NCI-H1417 treated with DMSO at 0.1 percent for 48 hours (cell line): ENCODE measurements at regions not wholly inside any gene's neighbourhood (a gene's known extent, or its start where the extent isn't known, plus 50 kb on each side); places are given as distances from the start of the nearest gene placed in this dataset.
"Not testable (repeated sequence)": the region's sequence is repeated elsewhere in the genome, so short reads cannot be mapped to it uniquely, and the experiment has no call there.

ENCODE experiments used
- DNase-seq: peaks from one replicate; lab custom pipeline; 2025; lab: John Stamatoyannopoulos, UW

DNA sequence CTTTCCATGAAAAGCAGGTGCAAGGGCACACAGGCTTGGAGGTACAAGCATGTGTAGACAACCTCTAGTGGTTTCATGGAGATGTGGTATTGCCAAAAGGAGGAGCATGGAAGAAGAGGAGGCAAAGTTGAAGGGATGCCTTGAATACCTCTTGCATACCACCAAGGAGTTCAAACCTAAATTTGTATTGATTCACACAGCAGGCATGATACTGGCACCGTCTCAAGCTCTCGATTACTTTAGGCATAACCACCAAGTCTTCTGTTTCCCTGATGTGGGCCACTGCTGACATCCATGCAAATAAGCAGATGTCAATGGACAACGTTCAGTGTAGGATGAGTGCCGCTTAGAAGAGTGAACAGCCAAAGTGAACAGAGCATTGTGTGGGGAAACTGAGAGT lies 87.1 kb downstream of the SCN11A start:
- no peak for DNase-seq

- DNase-seq = no peak
Observed at GRCh38 chr3:38964204-38964603, 87.5 kb downstream of the SCN11A start.

GRCh38 chr3:38960953-38961622 lies 90.7 kb downstream of the SCN11A start:
- no peak for DNase-seq

GRCh38 chr3:38960042-38960622 lies 91.6 kb downstream of the SCN11A start:
- no peak for DNase-seq

- DNase-seq = no peak
Observed at GRCh38 chr3:38958026-38958720, 93.6 kb downstream of the SCN11A start.

DNA sequence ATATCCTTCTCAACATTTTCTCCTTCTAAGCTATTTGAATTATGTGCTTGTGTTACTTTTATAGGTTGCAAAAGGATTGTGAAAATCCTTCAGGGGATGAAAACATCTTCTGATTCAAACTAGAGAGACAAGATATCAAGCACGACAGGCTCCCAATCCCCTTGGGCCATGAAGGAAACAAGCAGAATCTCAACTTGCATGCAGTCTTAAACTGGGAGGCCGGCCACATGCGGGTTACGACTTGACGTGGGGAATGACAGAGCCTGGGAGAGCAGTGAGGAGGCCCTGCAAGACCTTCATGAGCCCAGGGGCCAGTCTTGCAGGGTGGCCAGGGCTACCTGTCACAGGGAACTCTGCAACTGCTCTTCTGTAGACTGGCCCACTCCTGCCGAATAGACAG lies 94.4 kb downstream of the SCN11A start:
- no peak for DNase-seq

DNA sequence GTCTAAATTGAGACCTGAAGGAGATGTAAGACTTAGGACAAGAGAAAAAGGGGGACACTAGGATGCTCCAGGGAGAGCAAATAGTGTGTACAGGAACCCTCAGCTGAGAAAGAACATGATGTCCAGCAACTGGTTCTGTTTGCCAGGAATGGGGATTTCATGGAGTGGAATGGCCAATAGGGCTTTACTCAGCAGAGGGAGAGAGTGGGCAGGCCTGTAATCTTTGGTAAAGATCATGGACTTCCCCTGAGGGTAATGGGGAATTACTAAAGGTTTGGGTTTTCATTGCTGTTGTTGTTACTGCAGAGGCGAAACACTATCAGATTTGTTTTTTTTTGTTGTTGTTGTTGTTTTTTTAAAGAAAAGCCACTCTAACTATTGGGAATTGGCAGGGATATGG lies 99.0 kb downstream of the SCN11A start:
- no peak for DNase-seq

DNA sequence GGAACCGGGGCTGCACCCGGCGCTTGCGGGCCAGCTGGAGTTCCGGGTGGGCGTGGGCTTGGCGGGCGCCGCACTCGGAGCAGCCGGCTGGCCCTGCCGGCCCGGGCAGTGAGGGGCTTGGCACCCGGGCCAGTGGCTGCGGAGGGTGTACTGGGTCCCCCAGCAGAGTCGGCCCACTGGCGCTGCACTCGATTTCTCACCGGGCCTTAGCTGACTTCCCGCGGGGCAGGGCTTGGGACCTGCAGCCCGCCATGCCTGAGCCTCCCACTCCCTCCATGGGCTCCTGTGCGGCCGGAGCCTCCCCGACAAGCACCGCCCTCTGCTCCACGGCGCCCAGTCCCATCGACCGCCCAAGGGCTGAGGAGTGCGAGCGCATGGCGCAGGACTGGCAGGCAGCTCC lies 100.6 kb downstream of the SCN11A start:
- not testable (repeated sequence) for DNase-seq

- DNase-seq = no peak
Observed at GRCh38 chr3:38950581-38950980, 101.2 kb downstream of the SCN11A start.

DNA sequence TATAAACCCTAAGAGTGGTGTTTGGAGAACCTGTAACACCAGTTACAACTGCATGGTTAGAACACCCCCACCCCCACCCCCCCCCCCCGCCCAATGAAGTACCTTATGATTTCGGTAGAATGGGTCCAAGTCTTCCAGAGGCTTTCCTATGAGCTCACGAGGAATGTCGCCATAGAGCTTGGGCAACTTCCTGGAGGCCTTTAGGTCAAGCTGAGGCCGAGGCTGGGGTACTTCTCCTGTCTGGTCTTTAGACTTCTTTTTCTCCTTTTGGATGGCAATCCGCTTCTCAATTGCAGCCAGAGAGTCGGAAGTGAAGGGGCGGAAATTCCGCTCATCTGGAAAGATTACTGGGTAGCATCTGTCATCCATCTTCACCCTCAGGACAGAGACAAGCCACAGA lies 101.8 kb downstream of the SCN11A start:
- DNase-seq = no peak

DNA sequence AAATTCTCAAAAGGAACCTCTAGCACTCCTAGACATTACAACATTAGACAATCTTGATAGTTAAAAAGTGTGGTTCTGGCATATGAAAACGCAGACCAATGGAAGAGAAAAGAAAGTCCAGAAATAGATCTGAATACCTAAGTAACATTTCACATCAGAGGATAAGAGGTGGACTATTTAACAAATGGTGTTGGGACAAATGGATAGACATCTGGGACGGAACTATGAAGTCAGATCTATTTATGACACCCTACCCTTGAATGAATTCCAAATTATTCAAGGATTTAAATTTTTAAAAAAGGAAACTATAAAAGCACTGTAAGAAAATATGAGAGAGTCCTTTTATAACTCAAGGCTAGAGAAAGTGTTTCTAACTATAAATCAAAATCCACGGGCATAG lies 111.3 kb downstream of the SCN11A start:
- DNase-seq = no peak

DNA sequence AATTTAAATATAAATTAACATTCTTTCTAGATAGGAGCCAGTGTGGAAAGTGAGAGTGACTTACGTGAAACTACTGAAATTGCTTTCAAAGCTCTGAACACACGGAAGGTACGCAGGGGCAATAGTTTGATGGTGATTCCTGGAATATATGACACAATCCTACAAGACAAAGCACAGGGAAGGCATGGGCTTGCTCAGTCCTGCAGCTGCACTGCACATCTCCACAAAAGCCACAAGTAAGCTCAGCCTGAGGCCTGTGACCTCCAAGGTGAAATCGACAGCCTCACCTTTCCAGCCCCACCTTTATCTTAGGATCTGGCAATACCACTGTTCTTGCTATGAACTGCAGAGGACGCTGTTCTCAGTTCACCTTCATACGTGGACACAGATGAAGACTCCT lies 109.3 kb upstream of the SCN10A start:
- no peak for DNase-seq

DNA sequence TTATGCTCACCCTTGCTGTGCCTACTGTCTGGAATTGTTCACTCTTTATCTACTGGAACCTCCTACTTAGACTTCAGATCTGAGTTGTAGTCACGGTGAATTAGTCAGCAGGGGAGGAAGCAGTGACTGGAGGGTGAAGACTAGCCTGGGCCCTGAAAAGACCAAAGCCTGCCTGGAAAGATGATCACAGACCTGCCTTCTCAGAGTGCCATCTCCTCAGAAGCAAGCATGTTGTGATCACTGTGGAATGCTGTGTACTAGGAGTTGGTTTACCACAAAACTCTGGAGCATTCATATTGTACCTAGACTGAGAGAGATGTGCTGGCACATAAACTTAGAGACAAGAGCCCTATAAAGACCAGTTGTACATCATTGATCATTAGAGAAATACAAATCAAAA lies 100.7 kb upstream of the SCN10A start:
- no peak for DNase-seq

DNA sequence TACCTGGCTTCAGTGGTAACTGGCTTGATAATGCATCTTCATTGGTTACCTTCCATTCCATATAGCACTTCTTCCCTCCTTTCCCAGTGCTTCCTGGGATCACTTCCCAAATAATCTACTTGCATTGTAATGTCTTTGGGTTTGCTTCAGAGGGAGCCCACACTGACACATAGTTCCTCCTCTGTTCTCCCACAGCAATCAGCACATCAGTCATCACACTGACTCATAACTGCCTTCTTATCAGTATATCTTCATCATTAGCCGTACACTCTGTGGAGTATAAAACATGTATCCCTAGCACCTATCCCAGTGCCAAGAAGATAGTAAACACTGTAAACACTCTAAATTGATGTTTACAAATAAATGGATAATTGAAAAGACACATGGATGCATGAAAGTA lies 91.4 kb upstream of the SCN10A start:
- DNase-seq = no peak

GRCh38 chr3:38890426-38890825 lies 74.4 kb upstream of the SCN10A start:
- DNase-seq = no peak

DNA sequence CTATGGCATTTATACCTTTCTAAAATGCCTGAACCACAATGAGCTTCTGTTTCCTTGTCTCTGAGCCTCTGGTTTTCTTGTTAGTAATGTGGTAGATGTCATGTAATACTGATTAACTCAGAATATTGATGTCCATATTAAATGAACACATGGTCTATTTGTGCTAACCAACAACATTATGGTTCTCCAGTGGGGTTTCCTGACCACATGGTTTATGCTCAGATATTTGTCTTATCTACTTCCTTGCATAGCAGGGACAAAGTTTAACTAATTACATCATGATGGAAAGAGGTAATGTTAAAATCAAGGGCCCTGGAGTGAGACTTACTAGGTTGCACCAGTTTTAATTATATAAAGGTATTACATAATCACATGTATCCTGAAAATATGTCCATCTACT lies 62.6 kb upstream of the SCN10A start:
- no peak for DNase-seq
